Activated CD8-positive, alpha-beta T cell treated with anti-CD3 and anti-CD28 coated beads for 36 hours (primary cell): ENCODE measurements at regions not wholly inside any gene's neighbourhood (a gene's known extent, or its start where the extent isn't known, plus 50 kb on each side); places are given as distances from the start of the nearest gene placed in this dataset.

ENCODE experiments used
- ATAC-seq: fragments of 200-7000 bp; cut with Tn5 transposase; one replicate; pipeline ENCODE4 v1.10.0; 2021; ENCODE audit warnings: mild to moderate bottlenecking, moderate library complexity
- CTCF ChIA-PET: fragments of 350-600 bp; sonication (Branson Sonifier 250); formaldehyde crosslinking; loops from one replicate; lab custom pipeline; 2021; ENCODE audit warnings: antibody characterized with exemption; lab: Charles Lee
- POLR2A ChIA-PET: fragments of 350-600 bp; sonication (Branson Sonifier 250); formaldehyde crosslinking; loops from one replicate; lab custom pipeline; 2021; ENCODE audit warnings: antibody characterized with exemption; lab: Charles Lee
- DNase-seq: peaks from one replicate; pipeline ENCODE4 v3.0.0-alpha.2; 2020
- H3K27ac Mint-ChIP-seq: one replicate; pipeline ENCODE4 v1.8.0; 2021; ENCODE audit warnings: mild to moderate bottlenecking, mixed read lengths
- H3K27me3 Mint-ChIP-seq: one replicate; pipeline ENCODE4 v1.8.0; 2021; ENCODE audit warnings: mixed read lengths
- H3K36me3 Mint-ChIP-seq: one replicate; pipeline ENCODE4 v1.8.0; 2021; ENCODE audit warnings: low read depth, mixed read lengths
- H3K4me1 Mint-ChIP-seq: one replicate; pipeline ENCODE4 v1.8.0; 2021; ENCODE audit warnings: low read depth, mixed read lengths
- H3K4me3 Mint-ChIP-seq: one replicate; pipeline ENCODE4 v1.8.0; 2021; ENCODE audit warnings: mild to moderate bottlenecking, moderate library complexity, mixed read lengths
- H3K9me3 Mint-ChIP-seq: one replicate; pipeline ENCODE4 v1.8.0; 2021; ENCODE audit warnings: mixed read lengths
- CTCF ChIP-seq: fragments of 200-600 bp; IDR thresholded peaks from one replicate; pipeline ENCODE4 v1.8.0; 2022; ENCODE audit warnings: antibody characterized with exemption, mild to moderate bottlenecking
- intact Hi-C: fragments of 100-400 bp; cut with micrococcal nuclease; formaldehyde crosslinking; loops from one replicate; pipeline ENCODE4 v1.10.0; 2022

DNA sequence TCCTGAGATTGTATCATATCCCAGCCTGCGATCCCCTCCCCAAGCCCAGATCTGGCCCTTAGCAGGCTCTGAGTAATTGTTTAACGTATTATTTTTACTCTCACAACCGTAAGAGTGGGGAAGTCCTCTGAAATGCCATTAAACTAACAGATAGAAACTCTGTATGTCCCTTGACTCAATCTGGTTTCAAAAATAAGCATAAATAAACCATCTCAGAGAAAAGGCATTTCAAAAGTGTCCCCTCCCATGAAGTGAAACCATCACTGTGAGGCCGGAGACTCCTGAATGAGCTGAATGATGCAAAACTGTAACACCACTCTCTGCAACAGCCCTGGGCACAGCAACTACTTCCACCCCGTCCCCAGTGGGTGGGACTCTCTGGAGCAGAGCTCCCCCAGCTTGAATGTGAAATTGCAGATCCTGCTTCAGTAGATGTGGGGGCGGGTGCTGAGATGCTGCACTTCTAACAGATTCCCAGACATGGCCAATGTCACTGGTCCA lies 104.1 kb downstream of the SYF2 start:
- TF ChIP-seq CTCF = no peak
- no peak overlapping the region for H3K27ac Mint-ChIP-seq
- no peaks in the 10 kb centered on the region for H3K36me3 Mint-ChIP-seq
- H3K4me1 Mint-ChIP-seq = peaks cover 11% of the 10 kb centered on the region
- intact Hi-C loops = no loop called here
- no peak overlapping the region for H3K4me3 Mint-ChIP-seq
- H3K27me3 Mint-ChIP-seq = no peaks in the 10 kb centered on the region
- DNase-seq (peak; percentile 17), ATAC-seq (peak; percentile 46)
- CTCF ChIA-PET = interaction anchor here (2.6 kb wide), 1 partner anchor 20 kb away, joined by 15 read pairs; no protein-coding TSS in a partner anchor
- H3K9me3 Mint-ChIP-seq = no peaks in the 10 kb centered on the region
- POLR2A ChIA-PET = interaction anchor here (0.5 kb wide), 1 partner anchor 223 kb away, joined by 3 read pairs; no protein-coding TSS in a partner anchor

GRCh38 chr1:25126562-25126961 lies 105.7 kb downstream of the SYF2 start:
- no peaks in the 10 kb centered on the region for H3K9me3 Mint-ChIP-seq
- no peaks in the 10 kb centered on the region for H3K27me3 Mint-ChIP-seq
- H3K4me3 Mint-ChIP-seq = no peak overlapping the region
- peaks cover 11% of the 10 kb centered on the region for H3K4me1 Mint-ChIP-seq
- DNase-seq (no peak), ATAC-seq (no peak)
- H3K27ac Mint-ChIP-seq = no peak overlapping the region
- no peaks in the 10 kb centered on the region for H3K36me3 Mint-ChIP-seq
- intact Hi-C loops = no loop called here
- ChIA-PET CTCF (interaction anchor here (1.2 to 1.3 kb wide), 2 partner anchors 229 to 277 kb away, joined by 3 to 4 read pairs; no protein-coding TSS in a partner anchor), POLR2A (interaction anchor here (1.1 kb wide), 1 partner anchor 121 kb away, joined by 4 read pairs; the partner anchor contains the start of gene RSRP1)
- TF ChIP-seq CTCF = no peak

DNA sequence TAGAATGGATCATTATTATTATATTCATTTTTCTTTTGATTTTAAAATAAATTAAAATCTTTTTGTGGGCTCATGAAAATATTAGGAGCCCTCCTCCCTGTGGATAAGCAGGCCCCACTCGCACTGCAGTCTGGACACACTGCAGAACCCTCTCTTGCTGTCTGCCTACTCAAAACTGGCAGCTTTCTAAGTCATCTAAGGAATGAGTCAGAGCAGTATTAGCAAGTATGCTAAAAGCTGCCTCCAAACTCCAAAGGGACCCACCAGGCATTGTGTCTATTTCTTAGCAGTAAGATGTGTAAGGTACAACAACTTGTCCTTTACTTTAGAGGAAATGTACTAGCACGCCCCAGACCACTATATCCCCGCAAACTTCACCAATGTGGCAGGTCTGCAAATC lies 108.8 kb downstream of the SYF2 start:
- Mint-ChIP-seq H3K4me1 (peaks cover 32% of the 10 kb centered on the region), H3K4me3 (no peak overlapping the region), H3K27me3 (no peaks in the 10 kb centered on the region), H3K9me3 (no peaks in the 10 kb centered on the region), H3K36me3 (no peaks in the 10 kb centered on the region), H3K27ac (no peak overlapping the region)
- ChIA-PET CTCF (interaction anchor here (1.3 to 2.7 kb wide), 3 partner anchors 22 to 81 kb away, joined by 3 to 6 read pairs (median 4); no protein-coding TSS in a partner anchor), POLR2A (interaction anchor here (0.6 kb wide), 1 partner anchor 46 kb away, joined by 3 read pairs; no protein-coding TSS in a partner anchor)
- intact Hi-C loops = no loop called here
- no peak for TF ChIP-seq CTCF
- ATAC-seq = peak; percentile 63
- DNase-seq = peak; percentile 27

DNA sequence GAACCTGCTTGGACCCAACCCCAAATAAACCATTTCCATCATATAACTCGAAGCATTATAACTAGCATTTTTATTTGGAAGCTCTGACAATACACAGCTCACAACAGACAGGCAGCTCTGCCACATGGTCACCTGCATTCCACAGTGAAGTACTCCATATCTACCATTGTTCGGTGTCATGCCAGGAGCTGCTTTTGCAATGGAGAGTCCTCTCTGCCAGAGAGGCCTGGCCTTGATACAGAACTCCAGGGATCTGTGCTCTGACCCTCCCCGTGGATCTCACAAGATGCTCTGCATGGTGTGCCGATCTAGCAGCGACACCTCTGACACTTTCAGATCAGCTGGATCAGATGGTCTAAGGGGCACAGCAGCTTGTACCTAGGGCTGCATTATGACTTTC lies 109.6 kb downstream of the SYF2 start:
- CTCF ChIA-PET = interaction anchor here (1.3 to 2.7 kb wide), 3 partner anchors 21 to 82 kb away, joined by 3 to 6 read pairs (median 4); no protein-coding TSS in a partner anchor
- DNase-seq (no peak), ATAC-seq (no peak)
- POLR2A ChIA-PET = no interaction called here
- Mint-ChIP-seq H3K9me3 (no peaks in the 10 kb centered on the region), H3K4me3 (no peak overlapping the region), H3K27ac (no peak overlapping the region), H3K4me1 (peaks cover 30% of the 10 kb centered on the region), H3K36me3 (no peaks in the 10 kb centered on the region), H3K27me3 (no peaks in the 10 kb centered on the region)
- intact Hi-C loops = no loop called here
- TF ChIP-seq CTCF = no peak

DNA sequence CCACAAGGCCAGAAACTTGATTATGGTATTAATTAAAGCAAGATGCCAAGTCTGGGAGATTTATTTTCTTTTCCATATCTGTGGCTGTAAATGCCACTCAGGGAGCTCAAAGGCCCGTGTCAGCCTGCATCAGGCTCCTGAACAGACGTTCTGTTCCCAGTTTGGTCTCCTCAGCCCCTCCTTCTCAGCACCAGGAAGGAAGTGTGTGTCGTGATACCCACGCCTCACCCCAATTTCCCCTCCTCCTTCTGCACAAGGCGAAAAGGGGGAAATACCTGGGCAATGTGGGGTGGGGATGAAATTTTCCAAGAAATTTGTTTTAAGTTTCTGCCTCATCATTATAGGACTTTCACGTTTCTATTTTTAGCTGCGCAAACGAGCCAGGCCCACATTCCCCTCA lies 112.0 kb downstream of the SYF2 start:
- H3K36me3 Mint-ChIP-seq = no peaks in the 10 kb centered on the region
- peaks cover 6% of the 10 kb centered on the region for H3K9me3 Mint-ChIP-seq
- H3K4me1 Mint-ChIP-seq = peaks cover 39% of the 10 kb centered on the region
- ChIA-PET CTCF (interaction anchor here (0.7 to 3.4 kb wide), 8 partner anchors 20 to 271 kb away, joined by 3 to 15 read pairs (median 3); no protein-coding TSS in a partner anchor), POLR2A (interaction anchor here (0.8 kb wide), 1 partner anchor 190 kb away, joined by 3 read pairs; the partner anchor contains the start of gene RUNX3)
- DNase-seq (no peak), ATAC-seq (no peak)
- intact Hi-C loops = no loop called here
- H3K27ac Mint-ChIP-seq = peak overlapping the region; percentile 76
- peaks cover 1% of the 10 kb centered on the region for H3K27me3 Mint-ChIP-seq
- TF ChIP-seq CTCF = no peak
- no peak overlapping the region for H3K4me3 Mint-ChIP-seq
